Aorta (tissue), 5 donors: ENCODE measurements at regions not wholly inside any gene's neighbourhood (a gene's known extent, or its start where the extent isn't known, plus 50 kb on each side); places are given as distances from the start of the nearest gene placed in this dataset.
"Not testable (repeated sequence)": the region's sequence is repeated elsewhere in the genome, so short reads cannot be mapped to it uniquely, and the experiment has no call there.

Source experiments
- ATAC-seq: fragments of 200-7000 bp; cut with Tn5 transposase; one replicate; pipeline ENCODE4 v1.9.1; 2022; ENCODE audit warnings: moderate library complexity; ENCODE audit not compliant: low FRiP score
- DNase-seq, 2 donors: peaks; one replicate each; pipeline ENCODE4 v3.0.0-alpha.2; 2020
- H3K27ac ChIP-seq, 2 donors: one replicate each; pipeline ENCODE4 v1.5.1; 2013; ENCODE audit warnings: low read length in 2 of 2, mild to moderate bottlenecking in 2 of 2, moderate library complexity in 2 of 2, control low read depth in 1 of 2, inconsistent platforms in 1 of 2, low read depth in 1 of 2
- H3K27me3 ChIP-seq, 2 donors: one replicate each; pipeline ENCODE4 v1.6.1; 2013; ENCODE audit warnings: control low read depth in 1 of 2, low read length in 1 of 2, mild to moderate bottlenecking in 1 of 2, moderate library complexity in 1 of 2; ENCODE audit not compliant: insufficient read depth in 2 of 2, control insufficient read depth in 1 of 2
- H3K36me3 ChIP-seq, 2 donors: one replicate each; pipeline ENCODE4 v1.6.1; 2013; ENCODE audit warnings: control low read depth in 1 of 2, low read length in 1 of 2, mild to moderate bottlenecking in 1 of 2; ENCODE audit not compliant: insufficient read depth in 2 of 2, control insufficient read depth in 1 of 2
- H3K4me1 ChIP-seq, 2 donors: one replicate each; pipeline ENCODE4 v1.6.1; 2013; ENCODE audit warnings: low read length in 2 of 2, control low read depth in 1 of 2, mild to moderate bottlenecking in 1 of 2, moderate library complexity in 1 of 2; ENCODE audit not compliant: insufficient read depth in 2 of 2, control insufficient read depth in 1 of 2
- H3K4me3 ChIP-seq, 2 donors: one replicate each; pipeline ENCODE4 v1.5.1; 2013; ENCODE audit warnings: low read length in 2 of 2, control low read depth in 1 of 2, mild to moderate bottlenecking in 1 of 2
- H3K9me3 ChIP-seq: one replicate; pipeline ENCODE4 v1.6.1; 2013; ENCODE audit warnings: mild to moderate bottlenecking, low read length; ENCODE audit not compliant: control insufficient read depth
- WGBS, 2 donors: extraction: QIAGEN DNeasy Blood & Tissue Kit; methylation state at CpG; one replicate each; pipeline ENCODE4 v1.1.7; 2013; 5-methylcytosine and 5-hydroxymethylcytosine counted together
- intact Hi-C, 2 donors: fragments of 100-400 bp; cut with DNase I; formaldehyde crosslinking; loops; one replicate each; pipeline versions ENCODE4 v1.14.2 to v1.15.0; 2022
- donor health status: healthy with polysubstance abuse.
- donor health status: Bipolar disorder and iron deficiency.
- donor health status: DM: no; HTN: no; CAD: no.
- donor health status: DM: no; HTN: no; CAD: no.
- donor health status: DM: yes; HTN: yes; CAD: no.

GRCh38 chr3:7999384-7999783 lies 502.2 kb upstream of the LMCD1 start:
- intact Hi-C loops: no loop called here
- no peak for ATAC-seq
- no peaks in the 10 kb centered on the region for H3K4me1 ChIP-seq
- no peaks in the 10 kb centered on the region for H3K9me3 ChIP-seq
- no peak overlapping the region for H3K4me3 ChIP-seq
- no peaks in the 10 kb centered on the region for H3K36me3 ChIP-seq
- no peak overlapping the region for H3K27ac ChIP-seq
- DNase-seq: no peak
- H3K27me3 ChIP-seq: no peaks in the 10 kb centered on the region
- 43 to 81% methylated on average over 4 of the region's 4 CpGs for WGBS, 2 donors

DNA sequence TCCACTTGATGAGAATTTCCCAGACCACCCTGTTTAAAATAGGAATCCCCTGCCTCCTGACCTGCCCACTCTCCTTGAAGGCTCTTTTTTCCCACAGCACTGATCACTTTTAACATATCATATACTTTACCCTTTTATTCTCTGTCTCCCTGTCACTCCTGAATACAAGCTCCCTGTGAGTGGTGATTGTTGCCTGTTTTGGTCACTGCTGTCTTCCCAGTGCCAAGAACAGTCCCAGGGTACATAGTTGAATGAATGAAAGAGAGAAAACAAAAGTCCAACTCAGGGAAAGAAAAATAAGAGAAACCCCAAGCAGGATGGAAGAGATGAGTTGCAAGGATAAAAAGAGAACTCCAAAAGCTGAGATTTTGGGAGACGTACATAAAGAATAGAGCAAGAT lies 500.3 kb upstream of the LMCD1 start:
- no peaks in the 10 kb centered on the region for H3K36me3 ChIP-seq
- WGBS, 2 donors: 0 to 10% methylated on average over 1 of the region's 1 CpG
- no peak for ATAC-seq

GRCh38 chr3:8001712-8002111 lies 499.9 kb upstream of the LMCD1 start:
- Histone ChIP-seq H3K27ac (no peak overlapping the region), H3K27me3 (no peaks in the 10 kb centered on the region), H3K9me3 (no peaks in the 10 kb centered on the region), H3K36me3 (no peaks in the 10 kb centered on the region), H3K4me3 (no peak overlapping the region), H3K4me1 (no peaks in the 10 kb centered on the region)
- intact Hi-C loops: no loop called here
- ATAC-seq (peak; percentile 44), DNase-seq (no peak)
- 7 to 18% methylated on average over 6 of the region's 6 CpGs for WGBS, 2 donors

More for the DNA sequence above, 500.3 kb upstream of the LMCD1 start:
- Histone ChIP-seq H3K27ac (no peak overlapping the region), H3K4me1 (no peaks in the 10 kb centered on the region), H3K9me3 (no peaks in the 10 kb centered on the region), H3K27me3 (no peaks in the 10 kb centered on the region), H3K4me3 (no peak overlapping the region)
- no peak for DNase-seq
- intact Hi-C loops: no loop called here

GRCh38 chr3:8011902-8012301 lies 489.7 kb upstream of the LMCD1 start:
- intact Hi-C loops: no loop called here
- no peak for ATAC-seq
- H3K9me3 ChIP-seq: peaks cover 3% of the 10 kb centered on the region
- 71 to 86% methylated on average over 3 of the region's 3 CpGs for WGBS, 2 donors
- H3K27me3 ChIP-seq: no peaks in the 10 kb centered on the region
- H3K36me3 ChIP-seq: no peaks in the 10 kb centered on the region
- H3K27ac ChIP-seq: no peak overlapping the region
- H3K4me1 ChIP-seq: no peaks in the 10 kb centered on the region
- DNase-seq: no peak
- H3K4me3 ChIP-seq: no peak overlapping the region

- H3K27me3 ChIP-seq: no peaks in the 10 kb centered on the region
- 57 to 60% methylated on average over 7 of the region's 7 CpGs for WGBS, 2 donors
These were observed 481.4 kb upstream of the LMCD1 start for GRCh38 chr3:8020047-8020841.

GRCh38 chr3:8027954-8028353 lies 473.7 kb upstream of the LMCD1 start:
- DNase-seq: no peak
- WGBS, 2 donors: 17 to 31% methylated on average over 1 of the region's 1 CpG
- intact Hi-C loops: no loop called here
- Histone ChIP-seq H3K36me3 (no peaks in the 10 kb centered on the region), H3K4me3 (no peak overlapping the region), H3K27me3 (no peaks in the 10 kb centered on the region), H3K4me1 (no peaks in the 10 kb centered on the region), H3K27ac (no peak overlapping the region), H3K9me3 (no peaks in the 10 kb centered on the region)
- ATAC-seq: no peak

More at GRCh38 chr3:8020047-8020841, 481.4 kb upstream of the LMCD1 start:
- H3K36me3 ChIP-seq: no peaks in the 10 kb centered on the region
- H3K4me1 ChIP-seq: no peaks in the 10 kb centered on the region
- H3K4me3 ChIP-seq: no peak overlapping the region
- DNase-seq: no peak
- ATAC-seq: no peak
- intact Hi-C loops: no loop called here
- H3K9me3 ChIP-seq: peaks cover 3% of the 10 kb centered on the region
- no peak overlapping the region for H3K27ac ChIP-seq

DNA sequence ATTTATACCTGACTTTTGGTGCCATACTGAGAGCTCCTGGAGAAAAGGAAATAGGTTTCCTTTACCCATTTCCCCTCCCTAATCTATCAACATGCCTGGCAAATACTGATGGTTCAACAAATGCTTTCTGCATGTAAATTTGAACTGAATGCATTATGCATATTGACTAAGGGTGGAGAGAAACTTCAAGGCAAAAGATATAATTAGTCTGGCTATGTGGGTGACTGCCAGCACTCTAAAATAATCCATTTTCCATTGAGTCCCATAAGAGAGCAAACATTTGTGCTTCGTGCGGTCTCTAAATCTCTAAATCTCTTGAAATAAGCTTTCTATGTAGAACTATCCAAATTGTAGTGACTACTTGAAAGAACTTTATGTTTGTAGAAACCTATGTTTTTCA lies 451.3 kb upstream of the LMCD1 start:
- H3K36me3 ChIP-seq: no peaks in the 10 kb centered on the region
- no peaks in the 10 kb centered on the region for H3K9me3 ChIP-seq
- ATAC-seq (no peak), DNase-seq (no peak)
- no peak overlapping the region for H3K4me3 ChIP-seq
- 67 to 69% methylated on average over 2 of the region's 2 CpGs for WGBS, 2 donors
- H3K4me1 ChIP-seq: no peaks in the 10 kb centered on the region
- H3K27me3 ChIP-seq: no peaks in the 10 kb centered on the region
- intact Hi-C loops: no loop called here
- H3K27ac ChIP-seq: no peak overlapping the region

- ATAC-seq (no peak), DNase-seq (no peak)
- intact Hi-C loops: no loop called here
- Histone ChIP-seq H3K9me3 (no peaks in the 10 kb centered on the region), H3K27me3 (no peaks in the 10 kb centered on the region), H3K4me3 (no peak overlapping the region), H3K36me3 (no peaks in the 10 kb centered on the region), H3K27ac (no peak overlapping the region), H3K4me1 (no peaks in the 10 kb centered on the region)
- WGBS, 2 donors: 60 to 62% methylated on average over 7 of the region's 7 CpGs
These were observed 449.0 kb upstream of the LMCD1 start for GRCh38 chr3:8052659-8053058.

- H3K36me3 ChIP-seq, H3K4me3 ChIP-seq, ATAC-seq, H3K4me1 ChIP-seq, DNase-seq, H3K27me3 ChIP-seq, H3K9me3 ChIP-seq, intact Hi-C loops, H3K27ac ChIP-seq: not testable (repeated sequence)
- 91 to 94% methylated on average over 9 of the region's 9 CpGs for WGBS, 2 donors
These were observed 433.5 kb upstream of the LMCD1 start for GRCh38 chr3:8068135-8068534.
